GM12878 (cell line): ENCODE measurements at regions not wholly inside any gene's neighbourhood (a gene's known extent, or its start where the extent isn't known, plus 50 kb on each side); places are given as distances from the start of the nearest gene placed in this dataset.

ENCODE experiments used
- ATAC-seq: fragments of 200-7000 bp; cut with Tn5 transposase; 3 replicates; pipeline ENCODE4 v1.9.1; 2020; ENCODE audit warnings: mild to moderate bottlenecking, moderate library complexity
- BruUV-seq: library from RNA; stranded (reverse); fragments of 400-500 nt; replicated peaks from 2 replicates; lab custom pipeline; 2021; lab: Mats Ljungman, UMichigan
- CTCF ChIA-PET: fragments of 300-600 bp; sonication (Branson Sonifier 250); formaldehyde crosslinking; extraction: SDS; loops from one replicate; lab custom pipeline; 2021; ENCODE audit warnings: inconsistent platforms; lab: Yijun Ruan, JAX
- POLR2A ChIA-PET: fragments of 350-600 bp; formaldehyde crosslinking; extraction: SDS; loops from one replicate; lab custom pipeline; 2021; ENCODE audit warnings: inconsistent platforms; lab: Charles Lee
- RAD21 ChIA-PET: fragments of 300-600 bp; sonication (Branson Sonifier 250); formaldehyde crosslinking; loops from one replicate; lab custom pipeline; 2023; ENCODE audit warnings: antibody characterized with exemption; ENCODE audit not compliant: unreplicated experiment; lab: Charles Lee
- SMC1A ChIA-PET: fragments of 300-600 bp; sonication (Branson Sonifier 250); formaldehyde crosslinking; loops from one replicate; lab custom pipeline; 2023; ENCODE audit not compliant: unreplicated experiment, uncharacterized antibody; lab: Charles Lee
- DNase-seq: peaks from one replicate; pipeline ENCODE4 v3.0.0-alpha.2; 2011; ENCODE audit warnings: low read depth, low spot score
- FAIRE-seq: peaks from 3 replicates; lab custom pipeline; 2011; peaks lifted over from hg19 to GRCh38; lab: Jason Lieb, UNC
- H2AFZ ChIP-seq: 2 replicates; pipeline ENCODE4 v1.6.0; 2011; ENCODE audit warnings: low read depth, low read length, control low read depth; ENCODE audit not compliant: control insufficient read depth
- H3K27ac ChIP-seq: 2 replicates; pipeline ENCODE4 v1.5.1; 2011; ENCODE audit warnings: control low read depth; ENCODE audit not compliant: control insufficient read depth, insufficient read depth
- H3K27me3 ChIP-seq, 2 experiments: replicated peaks in 1 of 2; 2 replicates each; pipeline versions ENCODE4 v1.6.0 to v1.6.1; 2011; ENCODE audit warnings: low read length in 1 of 2; ENCODE audit not compliant: control insufficient read depth in 2 of 2, insufficient read depth in 2 of 2
- H3K36me3 ChIP-seq, 2 experiments: 2 replicates each; pipeline ENCODE4 v1.5.1; 2011; ENCODE audit warnings: low read length in 1 of 2; ENCODE audit not compliant: control insufficient read depth in 2 of 2, insufficient read depth in 2 of 2
- H3K4me1 ChIP-seq: 2 replicates; pipeline ENCODE4 v1.6.1; 2011; ENCODE audit warnings: mild to moderate bottlenecking, low read length, moderate library complexity, mixed read lengths; ENCODE audit not compliant: control insufficient read depth, insufficient read depth
- H3K4me2 ChIP-seq: 2 replicates; pipeline ENCODE4 v1.6.0; 2011; ENCODE audit warnings: control low read depth; ENCODE audit not compliant: control insufficient read depth, insufficient read depth
- H3K4me3 ChIP-seq: fragments of 200-600 bp; sonication (generic); 2 replicates; pipeline ENCODE4 v1.5.1; 2016
- H3K79me2 ChIP-seq: 2 replicates; pipeline ENCODE4 v1.6.0; 2011; ENCODE audit warnings: low read length; ENCODE audit not compliant: control insufficient read depth, insufficient read depth
- H3K9ac ChIP-seq: 2 replicates; pipeline ENCODE4 v1.8.0; 2011; ENCODE audit warnings: low read length, control low read depth, mixed read lengths; ENCODE audit not compliant: control insufficient read depth, insufficient read depth
- H3K9me3 ChIP-seq: replicated peaks from 3 replicates; pipeline ENCODE4 v1.5.1; 2011; ENCODE audit warnings: mild to moderate bottlenecking, low read length; ENCODE audit not compliant: control insufficient read depth, insufficient read depth
- H4K20me1 ChIP-seq: 2 replicates; pipeline ENCODE4 v1.6.0; 2011; ENCODE audit not compliant: control insufficient read depth, insufficient read depth
- CBX5 ChIP-seq: sonication (generic); IDR thresholded peaks from 2 replicates; pipeline ENCODE4 v1.6.1; 2016; ENCODE audit warnings: low read depth, moderate library complexity, mild to moderate bottlenecking, inconsistent platforms
- IKZF2 ChIP-seq, 2 experiments: fragments of 450-650 bp; IDR thresholded peaks; 2 replicates each; pipeline ENCODE4 v1.6.1; 2017; ENCODE audit warnings: mild to moderate bottlenecking in 2 of 2, moderate library complexity in 2 of 2
- IRF3 ChIP-seq: fragments of 450-650 bp; IDR thresholded peaks from 2 replicates; pipeline ENCODE4 v1.6.1; 2014; ENCODE audit warnings: mild to moderate bottlenecking
- IRF4 ChIP-seq: IDR thresholded peaks from 2 replicates; pipeline ENCODE4 v1.6.1; 2011; ENCODE audit warnings: low read depth, low read length
- MTA2 ChIP-seq: fragments of 450-650 bp; IDR thresholded peaks from 2 replicates; pipeline ENCODE4 v1.6.1; 2016; ENCODE audit warnings: low read depth, mild to moderate bottlenecking, moderate library complexity
- PAX5 ChIP-seq: IDR thresholded peaks from 2 replicates; pipeline ENCODE4 v1.6.1; 2011; ENCODE audit warnings: low read depth, low read length, borderline replicate concordance
- RFX5 ChIP-seq: IDR thresholded peaks from 2 replicates; pipeline ENCODE4 v1.6.1; 2011; ENCODE audit warnings: low read depth, low read length, improper control_type of control experiment
- WGBS: methylation state at CpG from one replicate; pipeline ENCODE4 v1.1.6; 2016; ENCODE audit warnings: low lambda C conversion rate; ENCODE audit not compliant: insufficient replicate concordance, insufficient coverage; ENCODE audit errors: missing lambda C conversion rate; 5-methylcytosine and 5-hydroxymethylcytosine counted together
- in situ Hi-C: fragments of 300-500 bp; cut with MboI; formaldehyde crosslinking; loops from 9 replicates; pipeline ENCODE4 v1.14.3; 2018; ENCODE audit warnings: mixed read lengths
- intact Hi-C: fragments of 100-400 bp; cut with micrococcal nuclease; formaldehyde crosslinking; loops from one replicate; pipeline ENCODE4 v1.14.2; 2022; ENCODE audit not compliant: unreplicated experiment
- TF ChIP-seq, protein P1 (sequence below): fragments of 450-650 bp; IDR thresholded peaks from 2 replicates; pipeline ENCODE4 v1.6.1; 2017; ENCODE audit warnings: mild to moderate bottlenecking, moderate library complexity
- TF ChIP-seq, protein P2 (sequence below): fragments of 150-350 bp; IDR thresholded peaks from 2 replicates; pipeline ENCODE4 v1.6.1; 2016; ENCODE audit warnings: low read depth, low read length

DNA sequence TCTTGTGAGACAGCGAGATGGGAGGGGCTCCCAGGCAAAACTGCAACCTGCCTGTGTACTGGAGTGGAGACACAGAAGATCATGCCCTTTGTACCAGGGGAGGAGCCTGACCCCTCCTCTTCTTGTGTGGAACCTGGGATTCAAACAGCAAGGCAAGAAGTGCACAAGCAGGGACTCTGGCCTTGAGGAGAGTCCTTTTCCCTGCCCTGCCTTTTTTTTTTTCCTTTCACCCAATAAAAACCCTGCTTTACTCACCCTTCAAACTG, 251.8 kb upstream of the OPRM1 start:
- ChIA-PET POLR2A (no interaction called here), SMC1A (no interaction called here), RAD21 (no interaction called here), CTCF (no interaction called here)
- Histone ChIP-seq H3K9me3 (no peaks in the 10 kb centered on the region), H3K27me3 (no peaks in the 10 kb centered on the region), H3K36me3 (no peaks in the 10 kb centered on the region), H4K20me1 (no peaks in the 10 kb centered on the region), H3K4me3 (no peak overlapping the region), H3K27ac (no peak overlapping the region), H3K4me2 (no peak overlapping the region), H2AFZ (no peak overlapping the region), H3K4me1 (no peaks in the 10 kb centered on the region), H3K79me2 (no peaks in the 10 kb centered on the region), H3K9ac (no peak overlapping the region)
- in situ Hi-C loops (no loop called here), intact Hi-C loops (no loop called here)
- BruUV-seq = no TSS peak
- DNase-seq (no peak), ATAC-seq (no peak), FAIRE-seq (no peak)
- WGBS = 11% methylated on average over 1 of the region's 1 CpG
- TF ChIP-seq RFX5 = no peak
- TF ChIP-seq CBX5 = no peak

GRCh38 chr6:153781306-153781705, 257.7 kb upstream of the OPRM1 start:
- POLR2A ChIA-PET = no interaction called here
- CTCF ChIA-PET = no interaction called here
- DNase-seq (no peak), FAIRE-seq (no peak), ATAC-seq (no peak)
- intact Hi-C loops (no loop called here), in situ Hi-C loops (no loop called here)
- H3K9ac ChIP-seq = no peak overlapping the region
- BruUV-seq = no TSS peak
- no peak overlapping the region for H3K27ac ChIP-seq
- no peaks in the 10 kb centered on the region for H3K79me2 ChIP-seq
- RAD21 ChIA-PET = no interaction called here
- no peak overlapping the region for H2AFZ ChIP-seq
- 0% methylated on average over 1 of the region's 1 CpG for WGBS
- SMC1A ChIA-PET = no interaction called here
- no peaks in the 10 kb centered on the region for H3K4me1 ChIP-seq
- no peak overlapping the region for H3K4me2 ChIP-seq
- H3K36me3 ChIP-seq = no peaks in the 10 kb centered on the region
- no peak overlapping the region for H3K4me3 ChIP-seq
- no peaks in the 10 kb centered on the region for H4K20me1 ChIP-seq
- H3K27me3 ChIP-seq = no peaks in the 10 kb centered on the region
- no peaks in the 10 kb centered on the region; the same call in 2 of the 3 replicates for H3K9me3 ChIP-seq
- TF ChIP-seq PAX5 = no peak
- TF ChIP-seq, protein P1, sequence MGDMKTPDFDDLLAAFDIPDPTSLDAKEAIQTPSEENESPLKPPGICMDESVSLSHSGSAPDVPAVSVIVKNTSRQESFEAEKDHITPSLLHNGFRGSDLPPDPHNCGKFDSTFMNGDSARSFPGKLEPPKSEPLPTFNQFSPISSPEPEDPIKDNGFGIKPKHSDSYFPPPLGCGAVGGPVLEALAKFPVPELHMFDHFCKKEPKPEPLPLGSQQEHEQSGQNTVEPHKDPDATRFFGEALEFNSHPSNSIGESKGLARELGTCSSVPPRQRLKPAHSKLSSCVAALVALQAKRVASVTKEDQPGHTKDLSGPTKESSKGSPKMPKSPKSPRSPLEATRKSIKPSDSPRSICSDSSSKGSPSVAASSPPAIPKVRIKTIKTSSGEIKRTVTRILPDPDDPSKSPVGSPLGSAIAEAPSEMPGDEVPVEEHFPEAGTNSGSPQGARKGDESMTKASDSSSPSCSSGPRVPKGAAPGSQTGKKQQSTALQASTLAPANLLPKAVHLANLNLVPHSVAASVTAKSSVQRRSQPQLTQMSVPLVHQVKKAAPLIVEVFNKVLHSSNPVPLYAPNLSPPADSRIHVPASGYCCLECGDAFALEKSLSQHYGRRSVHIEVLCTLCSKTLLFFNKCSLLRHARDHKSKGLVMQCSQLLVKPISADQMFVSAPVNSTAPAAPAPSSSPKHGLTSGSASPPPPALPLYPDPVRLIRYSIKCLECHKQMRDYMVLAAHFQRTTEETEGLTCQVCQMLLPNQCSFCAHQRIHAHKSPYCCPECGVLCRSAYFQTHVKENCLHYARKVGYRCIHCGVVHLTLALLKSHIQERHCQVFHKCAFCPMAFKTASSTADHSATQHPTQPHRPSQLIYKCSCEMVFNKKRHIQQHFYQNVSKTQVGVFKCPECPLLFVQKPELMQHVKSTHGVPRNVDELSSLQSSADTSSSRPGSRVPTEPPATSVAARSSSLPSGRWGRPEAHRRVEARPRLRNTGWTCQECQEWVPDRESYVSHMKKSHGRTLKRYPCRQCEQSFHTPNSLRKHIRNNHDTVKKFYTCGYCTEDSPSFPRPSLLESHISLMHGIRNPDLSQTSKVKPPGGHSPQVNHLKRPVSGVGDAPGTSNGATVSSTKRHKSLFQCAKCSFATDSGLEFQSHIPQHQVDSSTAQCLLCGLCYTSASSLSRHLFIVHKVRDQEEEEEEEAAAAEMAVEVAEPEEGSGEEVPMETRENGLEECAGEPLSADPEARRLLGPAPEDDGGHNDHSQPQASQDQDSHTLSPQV = no peak
- no peak for TF ChIP-seq IKZF2 (IDR thresholded peaks at IDR 0.05)
- no peak for TF ChIP-seq IRF4
- TF ChIP-seq, protein P2, sequence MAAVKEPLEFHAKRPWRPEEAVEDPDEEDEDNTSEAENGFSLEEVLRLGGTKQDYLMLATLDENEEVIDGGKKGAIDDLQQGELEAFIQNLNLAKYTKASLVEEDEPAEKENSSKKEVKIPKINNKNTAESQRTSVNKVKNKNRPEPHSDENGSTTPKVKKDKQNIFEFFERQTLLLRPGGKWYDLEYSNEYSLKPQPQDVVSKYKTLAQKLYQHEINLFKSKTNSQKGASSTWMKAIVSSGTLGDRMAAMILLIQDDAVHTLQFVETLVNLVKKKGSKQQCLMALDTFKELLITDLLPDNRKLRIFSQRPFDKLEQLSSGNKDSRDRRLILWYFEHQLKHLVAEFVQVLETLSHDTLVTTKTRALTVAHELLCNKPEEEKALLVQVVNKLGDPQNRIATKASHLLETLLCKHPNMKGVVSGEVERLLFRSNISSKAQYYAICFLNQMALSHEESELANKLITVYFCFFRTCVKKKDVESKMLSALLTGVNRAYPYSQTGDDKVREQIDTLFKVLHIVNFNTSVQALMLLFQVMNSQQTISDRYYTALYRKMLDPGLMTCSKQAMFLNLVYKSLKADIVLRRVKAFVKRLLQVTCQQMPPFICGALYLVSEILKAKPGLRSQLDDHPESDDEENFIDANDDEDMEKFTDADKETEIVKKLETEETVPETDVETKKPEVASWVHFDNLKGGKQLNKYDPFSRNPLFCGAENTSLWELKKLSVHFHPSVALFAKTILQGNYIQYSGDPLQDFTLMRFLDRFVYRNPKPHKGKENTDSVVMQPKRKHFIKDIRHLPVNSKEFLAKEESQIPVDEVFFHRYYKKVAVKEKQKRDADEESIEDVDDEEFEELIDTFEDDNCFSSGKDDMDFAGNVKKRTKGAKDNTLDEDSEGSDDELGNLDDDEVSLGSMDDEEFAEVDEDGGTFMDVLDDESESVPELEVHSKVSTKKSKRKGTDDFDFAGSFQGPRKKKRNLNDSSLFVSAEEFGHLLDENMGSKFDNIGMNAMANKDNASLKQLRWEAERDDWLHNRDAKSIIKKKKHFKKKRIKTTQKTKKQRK = no peak
- TF ChIP-seq IRF3 = no peak
- TF ChIP-seq MTA2 = no peak
